GM23248 (cell line): ENCODE measurements at regions not wholly inside any gene's neighbourhood (a gene's known extent, or its start where the extent isn't known, plus 50 kb on each side); places are given as distances from the start of the nearest gene placed in this dataset.

Experiments
- DNase-seq: peaks from one replicate; pipeline ENCODE4 v3.0.0-alpha.2; 2015
- H2AFZ ChIP-seq: fragments of 200-600 bp; sonication (generic); 2 replicates; pipeline ENCODE4 v1.6.1; 2016; ENCODE audit warnings: antibody characterized with exemption
- H3F3A ChIP-seq: fragments of 200-600 bp; sonication (generic); 2 replicates; pipeline ENCODE4 v1.6.1; 2016; ENCODE audit warnings: mild to moderate bottlenecking, antibody characterized with exemption, mixed run types; ENCODE audit not compliant: insufficient read depth
- H3K27ac ChIP-seq: fragments of 200-600 bp; sonication (generic); 2 replicates; pipeline ENCODE4 v1.5.1; 2016; ENCODE audit warnings: mild to moderate bottlenecking
- H3K27me3 ChIP-seq: fragments of 200-600 bp; sonication (generic); replicated peaks from 2 replicates; pipeline ENCODE4 v1.6.1; 2016; ENCODE audit warnings: mild to moderate bottlenecking; ENCODE audit not compliant: insufficient read depth
- H3K36me3 ChIP-seq: fragments of 200-600 bp; sonication (generic); 2 replicates; pipeline ENCODE4 v1.6.1; 2016; ENCODE audit warnings: low read depth, mild to moderate bottlenecking
- H3K4me1 ChIP-seq: fragments of 200-600 bp; sonication (generic); 2 replicates; pipeline ENCODE4 v1.6.1; 2016; ENCODE audit warnings: mild to moderate bottlenecking; ENCODE audit not compliant: insufficient read depth
- H3K4me2 ChIP-seq: fragments of 200-600 bp; sonication (generic); one replicate; pipeline ENCODE4 v1.6.1; 2016; ENCODE audit warnings: mild to moderate bottlenecking; ENCODE audit not compliant: unreplicated experiment
- H3K4me3 ChIP-seq: fragments of 200-600 bp; sonication (generic); 2 replicates; pipeline ENCODE4 v1.5.1; 2016; ENCODE audit warnings: mild to moderate bottlenecking
- H3K79me2 ChIP-seq: fragments of 200-600 bp; sonication (generic); 2 replicates; pipeline ENCODE4 v1.6.1; 2016; ENCODE audit warnings: mild to moderate bottlenecking; ENCODE audit not compliant: insufficient read depth
- H3K9ac ChIP-seq: fragments of 200-600 bp; sonication (generic); 2 replicates; pipeline ENCODE4 v1.6.1; 2016; ENCODE audit warnings: mild to moderate bottlenecking
- H3K9me2 ChIP-seq: fragments of 200-600 bp; sonication (generic); 2 replicates; pipeline ENCODE4 v1.6.1; 2016; ENCODE audit warnings: mixed run types, mild to moderate bottlenecking, moderate library complexity; ENCODE audit not compliant: insufficient read depth
- H3K9me3 ChIP-seq: fragments of 200-600 bp; sonication (generic); one replicate; pipeline ENCODE4 v1.6.1; 2017; ENCODE audit warnings: low read depth
- H4K20me1 ChIP-seq: fragments of 200-600 bp; sonication (generic); 2 replicates; pipeline ENCODE4 v1.6.0; 2016; ENCODE audit not compliant: insufficient read depth
- EZH2 ChIP-seq: fragments of 200-600 bp; sonication (generic); IDR thresholded peaks from 2 replicates; pipeline ENCODE4 v1.6.1; 2018; ENCODE audit warnings: antibody characterized with exemption, mild to moderate bottlenecking; ENCODE audit not compliant: insufficient read depth, poor library complexity, severe bottlenecking
- EZH2phosphoT487 ChIP-seq: fragments of 200-600 bp; sonication (generic); IDR thresholded peaks from 2 replicates; pipeline ENCODE4 v1.6.1; 2018; ENCODE audit warnings: antibody characterized with exemption, moderate library complexity, mild to moderate bottlenecking, low read depth; ENCODE audit not compliant: insufficient read depth
- WGBS, 2 experiments: methylation state at CpG; one replicate each; pipeline ENCODE4 v1.1.6; 2015 to 2017; ENCODE audit warnings: low lambda C conversion rate in 2 of 2, low coverage in 1 of 2; ENCODE audit errors: missing lambda C conversion rate in 2 of 2; 5-methylcytosine and 5-hydroxymethylcytosine counted together
- in situ Hi-C: fragments of 300-500 bp; cut with MboI; formaldehyde crosslinking; loops from 2 replicates; pipeline ENCODE4 v1.15.0; 2020

DNA sequence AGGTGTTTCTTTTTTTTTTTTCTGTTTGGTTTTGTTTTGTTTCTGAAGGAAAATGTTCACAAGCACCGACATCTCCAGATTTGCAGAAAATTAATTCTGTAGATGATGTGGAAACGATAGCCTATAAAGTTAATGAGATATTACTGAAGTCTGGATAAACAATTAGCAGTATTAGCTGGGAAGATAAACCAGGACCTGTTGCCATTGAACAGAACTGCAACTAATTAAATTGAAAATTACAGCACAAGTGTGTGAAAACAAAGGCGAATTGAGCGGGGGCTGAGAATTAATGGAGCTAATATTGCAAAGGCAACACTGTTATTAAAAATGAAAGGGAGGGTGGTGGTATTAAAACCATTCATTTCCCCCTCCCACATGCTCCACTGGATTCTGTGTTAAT, 107.5 kb upstream of the AJAP1 start:
- in situ Hi-C loops = no loop called here
- Histone ChIP-seq H3K79me2 (no peaks in the 10 kb centered on the region), H3K9me2 (no peaks in the 10 kb centered on the region), H3K4me3 (no peak overlapping the region), H3K27me3 (no peaks in the 10 kb centered on the region), H2AFZ (no peak overlapping the region), H3K36me3 (no peaks in the 10 kb centered on the region), H3F3A (no peaks in the 10 kb centered on the region), H3K9ac (no peak overlapping the region), H3K9me3 (no peaks in the 10 kb centered on the region), H3K27ac (no peak overlapping the region), H3K4me2 (no peak overlapping the region), H4K20me1 (no peaks in the 10 kb centered on the region), H3K4me1 (no peaks in the 10 kb centered on the region)
- no peak for DNase-seq
- TF ChIP-seq EZH2 = no peak
- no peak for TF ChIP-seq EZH2phosphoT487
- 17 to 21% methylated on average over 4 of the region's 4 CpGs for WGBS, 2 experiments

DNA sequence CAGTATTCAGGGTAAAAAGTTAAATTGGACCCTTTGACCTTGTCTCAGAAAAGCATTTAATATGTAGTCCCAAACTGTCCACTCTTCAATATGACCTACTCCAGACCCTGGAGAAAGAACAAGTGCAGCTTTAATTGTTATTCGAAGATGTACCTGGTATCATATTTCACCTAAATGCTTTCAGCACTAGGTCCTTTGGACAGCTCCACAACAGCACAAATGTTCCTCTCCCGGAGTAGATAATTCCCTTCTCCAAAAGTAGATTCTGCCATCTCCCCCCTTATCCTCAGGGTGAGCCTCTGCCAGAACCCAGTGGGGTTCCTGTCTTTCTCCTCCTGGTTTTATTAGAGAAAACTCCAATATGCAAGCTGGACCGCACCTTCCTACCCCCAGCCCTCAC, 104.5 kb upstream of the AJAP1 start:
- H3K27me3 ChIP-seq = no peaks in the 10 kb centered on the region
- TF ChIP-seq EZH2phosphoT487 = no peak
- TF ChIP-seq EZH2 = no peak
- no peak overlapping the region for H3K4me3 ChIP-seq
- H3F3A ChIP-seq = no peaks in the 10 kb centered on the region
- no peak for DNase-seq
- H3K4me1 ChIP-seq = no peaks in the 10 kb centered on the region
- in situ Hi-C loops = no loop called here
- 7 to 8% methylated on average over 3 of the region's 3 CpGs for WGBS, 2 experiments
- no peaks in the 10 kb centered on the region for H3K36me3 ChIP-seq
- H3K9me2 ChIP-seq = no peaks in the 10 kb centered on the region
- H3K9me3 ChIP-seq = no peaks in the 10 kb centered on the region
- H4K20me1 ChIP-seq = no peaks in the 10 kb centered on the region
- no peak overlapping the region for H3K9ac ChIP-seq
- no peak overlapping the region for H3K27ac ChIP-seq
- no peak overlapping the region for H2AFZ ChIP-seq
- no peaks in the 10 kb centered on the region for H3K79me2 ChIP-seq
- H3K4me2 ChIP-seq = no peak overlapping the region

DNA sequence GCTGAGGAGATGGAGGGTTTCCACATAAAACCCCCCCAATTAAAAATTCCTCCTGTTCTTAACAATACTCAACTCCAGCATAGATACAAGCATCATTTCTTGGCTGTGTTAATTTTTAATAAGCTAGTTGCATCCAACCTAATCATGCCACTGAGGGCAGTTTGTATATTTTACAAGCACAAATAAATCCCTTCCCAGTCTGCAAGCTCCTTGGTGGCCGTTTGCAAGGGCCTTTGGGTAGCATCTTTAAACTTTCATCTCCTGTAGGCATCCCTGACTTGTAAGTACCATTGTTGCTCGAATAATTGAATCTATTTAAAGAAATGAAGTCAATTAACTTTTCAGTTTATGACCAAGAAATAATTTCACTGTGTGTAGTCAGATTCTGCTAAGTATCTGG, 103.5 kb upstream of the AJAP1 start:
- Histone ChIP-seq H3K4me3 (no peak overlapping the region), H3K4me1 (no peaks in the 10 kb centered on the region), H3F3A (no peaks in the 10 kb centered on the region), H3K9ac (no peak overlapping the region), H3K9me2 (no peaks in the 10 kb centered on the region), H4K20me1 (no peaks in the 10 kb centered on the region), H3K9me3 (no peaks in the 10 kb centered on the region), H2AFZ (no peak overlapping the region), H3K27me3 (no peaks in the 10 kb centered on the region), H3K4me2 (no peak overlapping the region), H3K36me3 (no peaks in the 10 kb centered on the region), H3K27ac (no peak overlapping the region), H3K79me2 (no peaks in the 10 kb centered on the region)
- TF ChIP-seq EZH2phosphoT487 (no peak), EZH2 (no peak)
- no peak for DNase-seq
- in situ Hi-C loops = no loop called here
- 0 to 4% methylated on average over 2 of the region's 2 CpGs for WGBS, 2 experiments

DNA sequence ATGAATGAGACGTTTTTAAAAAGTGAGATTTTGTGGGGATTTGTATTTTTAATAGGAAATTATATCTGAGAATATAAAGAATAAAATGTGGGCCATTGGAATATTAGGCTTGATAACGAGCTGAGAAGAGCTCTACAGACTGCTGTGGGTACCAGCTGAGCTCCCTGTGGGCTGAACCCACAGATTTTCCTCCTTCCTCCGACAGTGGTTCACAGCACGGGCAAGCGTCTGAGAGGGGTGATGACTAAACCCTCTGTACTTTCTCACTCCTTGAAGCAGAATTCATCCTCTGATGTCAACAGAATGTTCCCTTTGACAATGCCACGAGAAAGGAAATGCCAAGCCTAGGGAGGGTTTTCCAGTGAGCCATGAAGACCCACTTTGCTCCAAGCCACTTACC, 102.7 kb upstream of the AJAP1 start:
- no peaks in the 10 kb centered on the region for H3K27me3 ChIP-seq
- H3F3A ChIP-seq = no peaks in the 10 kb centered on the region
- H3K9ac ChIP-seq = no peak overlapping the region
- H3K4me2 ChIP-seq = no peak overlapping the region
- no peak for DNase-seq
- H3K79me2 ChIP-seq = no peaks in the 10 kb centered on the region
- in situ Hi-C loops = no loop called here
- H3K4me3 ChIP-seq = no peak overlapping the region
- no peak overlapping the region for H2AFZ ChIP-seq
- 25 to 28% methylated on average over 6 of the region's 6 CpGs for WGBS, 2 experiments
- no peaks in the 10 kb centered on the region for H3K9me3 ChIP-seq
- H3K36me3 ChIP-seq = no peaks in the 10 kb centered on the region
- H3K9me2 ChIP-seq = no peaks in the 10 kb centered on the region
- TF ChIP-seq EZH2phosphoT487 (no peak), EZH2 (no peak)
- H3K27ac ChIP-seq = no peak overlapping the region
- no peaks in the 10 kb centered on the region for H3K4me1 ChIP-seq
- H4K20me1 ChIP-seq = no peaks in the 10 kb centered on the region

DNA sequence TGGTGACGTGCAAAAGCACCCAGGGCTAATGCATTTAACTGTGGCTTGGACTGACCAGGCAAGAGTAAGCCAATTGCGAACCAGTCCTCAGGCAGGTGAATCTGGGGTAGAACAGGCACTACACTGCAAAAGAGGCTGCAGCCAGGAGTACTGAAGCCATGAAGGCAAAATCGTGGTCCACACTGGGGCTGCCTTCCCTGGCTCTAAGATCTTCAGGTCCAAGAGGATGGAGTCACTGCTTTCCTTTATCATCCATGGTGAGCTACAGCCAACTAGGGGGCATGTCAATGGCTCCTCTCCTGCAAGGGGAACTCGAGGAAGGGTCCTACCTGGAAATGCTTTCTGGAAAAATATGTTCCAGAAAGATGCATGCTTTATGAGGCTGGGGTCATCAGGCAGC, 100.6 kb upstream of the AJAP1 start:
- 4 to 8% methylated on average over 4 of the region's 4 CpGs for WGBS, 2 experiments

More for the DNA sequence above, 100.6 kb upstream of the AJAP1 start:
- H3K27ac ChIP-seq = no peak overlapping the region
- no peak overlapping the region for H2AFZ ChIP-seq
- no peaks in the 10 kb centered on the region for H3K36me3 ChIP-seq
- no peaks in the 10 kb centered on the region for H3K79me2 ChIP-seq
- H3K9ac ChIP-seq = no peak overlapping the region
- no peak overlapping the region for H3K4me2 ChIP-seq
- no peak for DNase-seq
- H3K4me1 ChIP-seq = no peaks in the 10 kb centered on the region
- no peak overlapping the region for H3K4me3 ChIP-seq
- H3K9me3 ChIP-seq = no peaks in the 10 kb centered on the region
- H3F3A ChIP-seq = no peaks in the 10 kb centered on the region
- no peak for TF ChIP-seq EZH2phosphoT487
- TF ChIP-seq EZH2 = no peak
- no peaks in the 10 kb centered on the region for H3K9me2 ChIP-seq
- no peaks in the 10 kb centered on the region for H4K20me1 ChIP-seq
- H3K27me3 ChIP-seq = no peaks in the 10 kb centered on the region
- in situ Hi-C loops = no loop called here
